Keratinocyte (primary cell): ENCODE measurements at regions not wholly inside any gene's neighbourhood (a gene's known extent, or its start where the extent isn't known, plus 50 kb on each side); places are given as distances from the start of the nearest gene placed in this dataset.

Experiments
- DNase-seq: peaks from one replicate; pipeline ENCODE4 v3.0.0-alpha.2; 2011; ENCODE audit warnings: low read depth, missing footprints, low spot score
- FAIRE-seq: peaks from 2 replicates; lab custom pipeline; 2011; peaks lifted over from hg19 to GRCh38; lab: Jason Lieb, UNC
- H2AFZ ChIP-seq: 2 replicates; pipeline ENCODE4 v1.6.0; 2012; ENCODE audit warnings: low read length, control low read depth, inconsistent platforms; ENCODE audit not compliant: control insufficient read depth
- H3K27ac ChIP-seq: 2 replicates; pipeline ENCODE4 v1.5.1; 2011; ENCODE audit warnings: low read length; ENCODE audit not compliant: control insufficient read depth, insufficient read depth
- H3K27me3 ChIP-seq: 3 replicates; pipeline ENCODE4 v1.6.0; 2011; ENCODE audit warnings: low read length; ENCODE audit not compliant: control insufficient read depth, insufficient read depth; ENCODE audit errors: extremely low read depth
- H3K36me3 ChIP-seq, 2 experiments: 2 replicates in 1 of 2; 3 replicates in 1 of 2; pipeline ENCODE4 v1.5.1; 2011; ENCODE audit warnings: low read length in 2 of 2, mild to moderate bottlenecking in 1 of 2; ENCODE audit not compliant: control insufficient read depth in 2 of 2, insufficient read depth in 2 of 2; ENCODE audit errors: extremely low read depth in 1 of 2
- H3K4me1 ChIP-seq: 3 replicates; pipeline ENCODE4 v1.5.1; 2011; ENCODE audit warnings: low read length; ENCODE audit not compliant: control insufficient read depth, insufficient read depth; ENCODE audit errors: extremely low read depth
- H3K4me2 ChIP-seq: 3 replicates; pipeline ENCODE4 v1.6.0; 2011; ENCODE audit warnings: low read depth, low read length; ENCODE audit not compliant: control insufficient read depth, insufficient read depth; ENCODE audit errors: extremely low read depth
- H3K4me3 ChIP-seq, 3 experiments: fragments of 200-600 bp in 1 of 3; sonication (generic) in 1 of 3; 2 replicates in 2 of 3; 3 replicates in 1 of 3; pipeline ENCODE4 v1.5.1; 2011 to 2016; ENCODE audit warnings: low read length in 3 of 3, mild to moderate bottlenecking in 3 of 3, control low read depth in 2 of 3, inconsistent platforms in 1 of 3, low read depth in 1 of 3, mixed read lengths in 1 of 3, mixed run types in 1 of 3, moderate library complexity in 1 of 3; ENCODE audit not compliant: control insufficient read depth in 2 of 3, insufficient read depth in 2 of 3; ENCODE audit errors: extremely low read depth in 1 of 3
- H3K79me2 ChIP-seq: 2 replicates; pipeline ENCODE4 v1.6.0; 2012; ENCODE audit warnings: low read length; ENCODE audit not compliant: control insufficient read depth, insufficient read depth
- H3K9ac ChIP-seq: 3 replicates; pipeline ENCODE4 v1.6.0; 2011; ENCODE audit warnings: low read length; ENCODE audit not compliant: control insufficient read depth, insufficient read depth; ENCODE audit errors: extremely low read depth
- H3K9me1 ChIP-seq: 3 replicates; pipeline ENCODE4 v1.6.0; 2011; ENCODE audit warnings: low read length; ENCODE audit not compliant: control insufficient read depth, insufficient read depth; ENCODE audit errors: extremely low read depth
- H3K9me3 ChIP-seq: 2 replicates; pipeline ENCODE4 v1.5.1; 2012; ENCODE audit warnings: low read depth, low read length; ENCODE audit not compliant: control insufficient read depth
- H4K20me1 ChIP-seq: 3 replicates; pipeline ENCODE4 v1.6.0; 2011; ENCODE audit warnings: low read length; ENCODE audit not compliant: control insufficient read depth, insufficient read depth; ENCODE audit errors: extremely low read depth
- EZH2 ChIP-seq: IDR thresholded peaks from one replicate; pipeline ENCODE4 v1.6.1; 2012; ENCODE audit warnings: inconsistent platforms, mild to moderate bottlenecking, low read length, moderate library complexity
- dilution Hi-C: fragments of 300-500 bp; cut with MboI; formaldehyde crosslinking; loops from one replicate; pipeline ENCODE4 v1.7.0; 2020; ENCODE audit warnings: low sequenced_read_pairs; ENCODE audit not compliant: extremely low pct_ligation_motif_present
- TF ChIP-seq, protein P1 (sequence below), 3 experiments: IDR thresholded peaks in 1 of 3; conservative IDR thresholded peaks in 1 of 3; optimal IDR thresholded peaks in 1 of 3; 2 replicates in 2 of 3; 3 replicates in 1 of 3; pipeline versions ENCODE3 to v1.5.1; 2011; ENCODE audit warnings: low read length in 3 of 3, mild to moderate bottlenecking in 3 of 3, moderate library complexity in 2 of 3, control low read depth in 1 of 3, inconsistent platforms in 1 of 3; ENCODE audit not compliant: insufficient read depth in 2 of 3; ENCODE audit errors: extremely low read depth in 1 of 3

DNA sequence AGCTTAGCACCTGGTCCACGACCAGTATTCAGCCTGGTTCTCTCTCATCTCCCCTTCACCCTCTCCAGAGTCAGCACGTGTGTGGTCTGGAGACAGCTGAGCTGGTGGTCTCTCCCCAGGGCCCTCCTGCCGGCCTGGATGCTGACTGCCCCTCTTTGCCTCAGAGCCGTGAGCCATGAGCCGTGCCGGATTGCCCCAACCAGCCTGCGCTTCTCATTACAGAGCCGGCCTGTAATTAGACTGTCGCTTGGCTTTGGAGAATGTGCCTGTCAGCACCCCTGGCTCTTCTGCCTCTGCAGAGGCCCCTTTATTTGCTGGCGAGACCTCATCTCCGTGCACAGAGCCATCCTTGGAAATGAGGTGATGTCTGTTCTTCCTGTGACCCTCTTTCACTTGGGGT lies 118.7 kb upstream of the BOD1 start:
- dilution Hi-C loops = no loop called here
- Histone ChIP-seq H3K36me3 (no peaks in the 10 kb centered on the region), H3K27me3 (no peaks in the 10 kb centered on the region), H3K4me2 (no peak overlapping the region), H3K9me1 (no peaks in the 10 kb centered on the region), H3K79me2 (no peaks in the 10 kb centered on the region), H4K20me1 (no peaks in the 10 kb centered on the region), H3K4me3 (no peak overlapping the region), H2AFZ (no peak overlapping the region), H3K4me1 (no peaks in the 10 kb centered on the region), H3K9ac (no peak overlapping the region), H3K9me3 (no peaks in the 10 kb centered on the region), H3K27ac (no peak overlapping the region)
- FAIRE-seq = no peak
- DNase-seq = no peak
- no peak for TF ChIP-seq EZH2
- TF ChIP-seq, protein P1, sequence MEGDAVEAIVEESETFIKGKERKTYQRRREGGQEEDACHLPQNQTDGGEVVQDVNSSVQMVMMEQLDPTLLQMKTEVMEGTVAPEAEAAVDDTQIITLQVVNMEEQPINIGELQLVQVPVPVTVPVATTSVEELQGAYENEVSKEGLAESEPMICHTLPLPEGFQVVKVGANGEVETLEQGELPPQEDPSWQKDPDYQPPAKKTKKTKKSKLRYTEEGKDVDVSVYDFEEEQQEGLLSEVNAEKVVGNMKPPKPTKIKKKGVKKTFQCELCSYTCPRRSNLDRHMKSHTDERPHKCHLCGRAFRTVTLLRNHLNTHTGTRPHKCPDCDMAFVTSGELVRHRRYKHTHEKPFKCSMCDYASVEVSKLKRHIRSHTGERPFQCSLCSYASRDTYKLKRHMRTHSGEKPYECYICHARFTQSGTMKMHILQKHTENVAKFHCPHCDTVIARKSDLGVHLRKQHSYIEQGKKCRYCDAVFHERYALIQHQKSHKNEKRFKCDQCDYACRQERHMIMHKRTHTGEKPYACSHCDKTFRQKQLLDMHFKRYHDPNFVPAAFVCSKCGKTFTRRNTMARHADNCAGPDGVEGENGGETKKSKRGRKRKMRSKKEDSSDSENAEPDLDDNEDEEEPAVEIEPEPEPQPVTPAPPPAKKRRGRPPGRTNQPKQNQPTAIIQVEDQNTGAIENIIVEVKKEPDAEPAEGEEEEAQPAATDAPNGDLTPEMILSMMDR (optimal IDR thresholded peaks at IDR 0.05 in 1 of 3, IDR thresholded peaks at IDR 0.05 in 1 of 3, conservative IDR thresholded peaks at IDR 0.05 in 1 of 3; ENCODE audit: extremely low read depth in 1 of 3, insufficient read depth in 2 of 3, low read length in 3 of 3) = no peak

DNA sequence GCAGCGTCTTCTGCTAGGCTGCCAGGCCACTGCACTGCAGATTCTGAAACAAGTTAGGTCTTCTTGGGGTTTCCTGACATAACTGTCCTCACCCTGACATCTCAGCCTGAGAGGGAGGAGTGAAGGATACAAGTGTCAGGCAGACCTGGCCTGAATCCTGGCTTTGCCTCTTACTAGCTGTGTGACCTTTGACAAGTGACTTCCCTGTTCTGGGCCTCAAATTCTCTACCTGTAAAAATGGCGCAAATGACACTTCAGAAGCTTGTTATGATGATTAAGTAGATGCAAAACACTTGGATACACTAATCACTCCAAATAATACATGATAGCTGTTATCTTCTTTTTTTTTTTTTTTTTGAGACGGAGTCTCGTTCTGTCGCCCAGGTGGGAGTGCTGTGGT lies 119.2 kb upstream of the BOD1 start:
- Histone ChIP-seq H3K27me3 (no peaks in the 10 kb centered on the region), H3K79me2 (no peaks in the 10 kb centered on the region), H3K36me3 (no peaks in the 10 kb centered on the region), H2AFZ (no peak overlapping the region), H3K27ac (no peak overlapping the region), H3K4me1 (no peaks in the 10 kb centered on the region), H3K9ac (no peak overlapping the region), H3K4me3 (no peak overlapping the region), H3K9me1 (no peaks in the 10 kb centered on the region), H3K9me3 (no peaks in the 10 kb centered on the region), H3K4me2 (no peak overlapping the region), H4K20me1 (no peaks in the 10 kb centered on the region)
- DNase-seq (no peak), FAIRE-seq (no peak)
- no peak for TF ChIP-seq EZH2
- TF ChIP-seq, protein P1 (optimal IDR thresholded peaks at IDR 0.05 in 1 of 3, IDR thresholded peaks at IDR 0.05 in 1 of 3, conservative IDR thresholded peaks at IDR 0.05 in 1 of 3; ENCODE audit: extremely low read depth in 1 of 3, insufficient read depth in 2 of 3, low read length in 3 of 3) = no peak
- dilution Hi-C loops = no loop called here
